A549 (cell line): ENCODE measurements at regions not wholly inside any gene's neighbourhood (a gene's known extent, or its start where the extent isn't known, plus 50 kb on each side); places are given as distances from the start of the nearest gene placed in this dataset.

Experiments used
- CBX8 ChIP-seq: fragments of 200-600 bp; sonication (generic); IDR thresholded peaks from 2 replicates; pipeline ENCODE4 v1.6.1; 2016
- CHD4 ChIP-seq: fragments of 200-600 bp; sonication (generic); IDR thresholded peaks from 2 replicates; pipeline ENCODE4 v1.6.1; 2016; ENCODE audit warnings: antibody characterized with exemption, mild to moderate bottlenecking, borderline replicate concordance
- CTCF ChIP-seq: fragments of >200 bp; sonication (Bioruptor Twin); formaldehyde crosslinking; IDR thresholded peaks from 3 replicates; pipeline ENCODE4 v1.5.1; 2016
- EP300 ChIP-seq, 2 experiments: fragments of >200 bp; sonication (Bioruptor Twin); formaldehyde crosslinking; IDR thresholded peaks; 2 replicates in 1 of 2; 3 replicates in 1 of 2; pipeline ENCODE4 v1.6.1; 2016 to 2017
- HOXA7 ChIP-seq: fragments of 250-450 bp; sonication (Bioruptor Pico); IDR thresholded peaks from 2 replicates; pipeline ENCODE4 v1.5.0; 2020; ENCODE audit warnings: mild to moderate bottlenecking, moderate library complexity
- JUNB ChIP-seq: fragments of >200 bp; sonication (Bioruptor Twin); formaldehyde crosslinking; IDR thresholded peaks from 2 replicates; pipeline ENCODE4 v1.6.1; 2016
- MAX ChIP-seq: IDR thresholded peaks from 2 replicates; pipeline ENCODE4 v1.6.1; 2012
- NPAS2 ChIP-seq: fragments of 250-450 bp; sonication (Bioruptor Pico); IDR thresholded peaks from 2 replicates; pipeline ENCODE4 v1.8.0; 2022; ENCODE audit warnings: mild to moderate bottlenecking, moderate library complexity, borderline replicate concordance
- POLR2A ChIP-seq: IDR thresholded peaks from 2 replicates; pipeline ENCODE4 v1.6.1; 2012; ENCODE audit warnings: mild to moderate bottlenecking, low read length
- SMC3 ChIP-seq: fragments of >200 bp; sonication (Bioruptor Twin); formaldehyde crosslinking; IDR thresholded peaks from 3 replicates; pipeline ENCODE4 v1.6.1; 2018; ENCODE audit warnings: inconsistent platforms
- ZSCAN20 ChIP-seq: fragments of 250-450 bp; sonication (Bioruptor Pico); IDR thresholded peaks from 2 replicates; pipeline ENCODE4 v1.8.0; 2022; ENCODE audit warnings: mild to moderate bottlenecking, moderate library complexity

- TF ChIP-seq ZSCAN20 (no peak), CTCF (no peak), POLR2A (no peak), EP300 (IDR thresholded peaks at IDR 0.05) (no peak), MAX (no peak), NPAS2 (CRISPR knock-in tag) (no peak), JUNB (no peak), SMC3 (no peak), HOXA7 (CRISPR knock-in tag) (no peak), CHD4 (no peak), CBX8 (no peak)
Observed at GRCh38 chr10:6363511-6363910, 160.8 kb downstream of the PFKFB3 start.
